A549 (cell line): ENCODE measurements at regions not wholly inside any gene's neighbourhood (a gene's known extent, or its start where the extent isn't known, plus 50 kb on each side); places are given as distances from the start of the nearest gene placed in this dataset.

Experiments used
- ATAC-seq, 2 experiments: fragments of 200-7000 bp in 1 of 2; fragments of >200 bp in 1 of 2; cut with Nextera tagmentation in 1 of 2; cut with Tn5 transposase in 1 of 2; 3 replicates each; pipeline versions ENCODE4 v1.8.0 to v1.9.1; 2018 to 2020; ENCODE audit warnings: mild to moderate bottlenecking in 1 of 2, moderate library complexity in 1 of 2
- CTCF ChIA-PET: fragments of 300-600 bp; sonication (Branson Sonifier 250); formaldehyde crosslinking; extraction: SDS; loops from one replicate; lab custom pipeline; 2021; ENCODE audit warnings: antibody characterized with exemption, inconsistent platforms; lab: Yijun Ruan, JAX
- POLR2A ChIA-PET: fragments of 350-600 bp; formaldehyde crosslinking; extraction: SDS; loops from one replicate; lab custom pipeline; 2021; ENCODE audit warnings: antibody characterized with exemption, inconsistent platforms; lab: Yijun Ruan, JAX
- DNase-seq, 2 experiments: peaks; one replicate each; pipeline versions ENCODE4 v3.0.0 to v3.0.0-alpha.2; 2011 to 2016; ENCODE audit warnings: low read depth in 1 of 2, low spot score in 1 of 2
- FAIRE-seq: peaks from 2 replicates; lab custom pipeline; 2011; peaks lifted over from hg19 to GRCh38; lab: Jason Lieb, UNC
- H3K27ac ChIP-seq, 2 experiments: fragments of >200 bp; sonication (Bioruptor Twin); formaldehyde crosslinking; 3 replicates each; pipeline ENCODE4 v1.5.1; 2016 to 2017
- H3K4me1 ChIP-seq: fragments of >200 bp; sonication (Bioruptor Twin); formaldehyde crosslinking; 3 replicates; pipeline ENCODE4 v1.6.1; 2016
- H3K4me2 ChIP-seq: fragments of >200 bp; sonication (Bioruptor Twin); formaldehyde crosslinking; 3 replicates; pipeline ENCODE4 v1.6.1; 2016
- H3K4me3 ChIP-seq: fragments of >200 bp; sonication (Bioruptor Twin); formaldehyde crosslinking; 3 replicates; pipeline ENCODE4 v1.5.1; 2016
- H3K9me3 ChIP-seq: fragments of >200 bp; sonication (Bioruptor Twin); formaldehyde crosslinking; 3 replicates; pipeline ENCODE4 v1.6.1; 2016
- ATOH8 ChIP-seq: fragments of 250-450 bp; sonication (Bioruptor Pico); IDR thresholded peaks from 2 replicates; pipeline ENCODE4 v1.5.0; 2020; ENCODE audit warnings: low read depth, mild to moderate bottlenecking, moderate library complexity
- BHLHE40 ChIP-seq: IDR thresholded peaks from 2 replicates; pipeline ENCODE4 v1.6.1; 2012; ENCODE audit warnings: low read depth, low read length, inconsistent platforms
- CBX8 ChIP-seq: fragments of 200-600 bp; sonication (generic); IDR thresholded peaks from 2 replicates; pipeline ENCODE4 v1.6.1; 2016
- CEBPB ChIP-seq, 2 experiments: fragments of >200 bp in 1 of 2; sonication (Bioruptor Twin) in 1 of 2; formaldehyde crosslinking in 1 of 2; IDR thresholded peaks; 2 replicates each; pipeline ENCODE4 v1.6.1; 2012 to 2016
- CHD2 ChIP-seq: fragments of 150-350 bp; IDR thresholded peaks from 2 replicates; pipeline ENCODE4 v1.6.1; 2014; ENCODE audit warnings: low read length; ENCODE audit not compliant: partially characterized antibody
- EHMT2 ChIP-seq: fragments of 200-600 bp; sonication (generic); IDR thresholded peaks from 2 replicates; pipeline ENCODE4 v1.6.1; 2016; ENCODE audit warnings: antibody characterized with exemption, low read depth, mild to moderate bottlenecking, moderate library complexity
- FOSB ChIP-seq: fragments of 250-450 bp; sonication (Bioruptor Pico); IDR thresholded peaks from 2 replicates; pipeline ENCODE4 v1.5.0; 2020; ENCODE audit warnings: mild to moderate bottlenecking, moderate library complexity
- GATA3 ChIP-seq: IDR thresholded peaks from 2 replicates; pipeline ENCODE4 v1.6.1; 2012; ENCODE audit warnings: borderline replicate concordance
- HOXB13 ChIP-seq: fragments of 250-450 bp; sonication (Bioruptor Pico); IDR thresholded peaks from 2 replicates; pipeline ENCODE4 v1.5.0; 2020; ENCODE audit warnings: low read depth, mild to moderate bottlenecking, moderate library complexity
- MAX ChIP-seq: IDR thresholded peaks from 2 replicates; pipeline ENCODE4 v1.6.1; 2012
- PHF8 ChIP-seq: fragments of 200-600 bp; sonication (generic); IDR thresholded peaks from 2 replicates; pipeline ENCODE4 v1.6.1; 2016; ENCODE audit warnings: low read depth, mild to moderate bottlenecking, antibody characterized with exemption, moderate library complexity, borderline replicate concordance
- RARB ChIP-seq: fragments of 250-450 bp; sonication (Bioruptor Pico); IDR thresholded peaks from 2 replicates; pipeline ENCODE4 v1.8.0; 2021; ENCODE audit warnings: mild to moderate bottlenecking, moderate library complexity
- RFX5 ChIP-seq: fragments of 450-650 bp; IDR thresholded peaks from 2 replicates; pipeline ENCODE4 v1.7.1; 2014; ENCODE audit warnings: antibody characterized with exemption, mild to moderate bottlenecking, moderate library complexity
- ZC3H11A ChIP-seq: fragments of 450-650 bp; IDR thresholded peaks from 2 replicates; pipeline ENCODE4 v1.6.1; 2014; ENCODE audit warnings: antibody characterized with exemption, mild to moderate bottlenecking
- ZFP36 ChIP-seq: fragments of 450-650 bp; IDR thresholded peaks from 2 replicates; pipeline ENCODE4 v1.6.1; 2014; ENCODE audit warnings: borderline replicate concordance; ENCODE audit not compliant: partially characterized antibody
- ZNF302 ChIP-seq: fragments of 250-450 bp; sonication (Bioruptor Pico); IDR thresholded peaks from 2 replicates; pipeline ENCODE4 v1.9.0; 2021; ENCODE audit warnings: inconsistent platforms, mild to moderate bottlenecking, moderate library complexity
- WGBS: methylation state at CpG from one replicate; pipeline ENCODE4 v1.1.6; 2017; ENCODE audit errors: missing lambda C conversion rate; 5-methylcytosine and 5-hydroxymethylcytosine counted together
- TF ChIP-seq, protein P1 (sequence below): fragments of 200-600 bp; sonication (generic); IDR thresholded peaks from 2 replicates; pipeline ENCODE4 v1.6.1; 2016; ENCODE audit warnings: antibody characterized with exemption, mild to moderate bottlenecking, moderate library complexity
- TF ChIP-seq, protein P2 (sequence below): fragments of 150-350 bp; IDR thresholded peaks from 2 replicates; pipeline ENCODE4 v1.6.1; 2014; ENCODE audit warnings: low read depth, mild to moderate bottlenecking, low read length
- TF ChIP-seq, protein P3 (sequence below): fragments of 450-650 bp; IDR thresholded peaks from 2 replicates; pipeline ENCODE4 v1.6.1; 2014; ENCODE audit warnings: antibody characterized with exemption
- TF ChIP-seq, protein P4 (sequence below): fragments of >200 bp; sonication (Bioruptor Twin); formaldehyde crosslinking; IDR thresholded peaks from 3 replicates; pipeline ENCODE4 v1.6.1; 2016

GRCh38 chr4:177558995-177559394 is 116.8 kb upstream of the AGA start:
- no peak for FAIRE-seq
- 91% methylated on average over 3 of the region's 3 CpGs for WGBS
- no peaks in the 10 kb centered on the region for H3K9me3 ChIP-seq
- TF ChIP-seq, protein P1, sequence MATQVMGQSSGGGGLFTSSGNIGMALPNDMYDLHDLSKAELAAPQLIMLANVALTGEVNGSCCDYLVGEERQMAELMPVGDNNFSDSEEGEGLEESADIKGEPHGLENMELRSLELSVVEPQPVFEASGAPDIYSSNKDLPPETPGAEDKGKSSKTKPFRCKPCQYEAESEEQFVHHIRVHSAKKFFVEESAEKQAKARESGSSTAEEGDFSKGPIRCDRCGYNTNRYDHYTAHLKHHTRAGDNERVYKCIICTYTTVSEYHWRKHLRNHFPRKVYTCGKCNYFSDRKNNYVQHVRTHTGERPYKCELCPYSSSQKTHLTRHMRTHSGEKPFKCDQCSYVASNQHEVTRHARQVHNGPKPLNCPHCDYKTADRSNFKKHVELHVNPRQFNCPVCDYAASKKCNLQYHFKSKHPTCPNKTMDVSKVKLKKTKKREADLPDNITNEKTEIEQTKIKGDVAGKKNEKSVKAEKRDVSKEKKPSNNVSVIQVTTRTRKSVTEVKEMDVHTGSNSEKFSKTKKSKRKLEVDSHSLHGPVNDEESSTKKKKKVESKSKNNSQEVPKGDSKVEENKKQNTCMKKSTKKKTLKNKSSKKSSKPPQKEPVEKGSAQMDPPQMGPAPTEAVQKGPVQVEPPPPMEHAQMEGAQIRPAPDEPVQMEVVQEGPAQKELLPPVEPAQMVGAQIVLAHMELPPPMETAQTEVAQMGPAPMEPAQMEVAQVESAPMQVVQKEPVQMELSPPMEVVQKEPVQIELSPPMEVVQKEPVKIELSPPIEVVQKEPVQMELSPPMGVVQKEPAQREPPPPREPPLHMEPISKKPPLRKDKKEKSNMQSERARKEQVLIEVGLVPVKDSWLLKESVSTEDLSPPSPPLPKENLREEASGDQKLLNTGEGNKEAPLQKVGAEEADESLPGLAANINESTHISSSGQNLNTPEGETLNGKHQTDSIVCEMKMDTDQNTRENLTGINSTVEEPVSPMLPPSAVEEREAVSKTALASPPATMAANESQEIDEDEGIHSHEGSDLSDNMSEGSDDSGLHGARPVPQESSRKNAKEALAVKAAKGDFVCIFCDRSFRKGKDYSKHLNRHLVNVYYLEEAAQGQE, result no peak
- no peak for TF ChIP-seq EHMT2
- TF ChIP-seq, protein P2, sequence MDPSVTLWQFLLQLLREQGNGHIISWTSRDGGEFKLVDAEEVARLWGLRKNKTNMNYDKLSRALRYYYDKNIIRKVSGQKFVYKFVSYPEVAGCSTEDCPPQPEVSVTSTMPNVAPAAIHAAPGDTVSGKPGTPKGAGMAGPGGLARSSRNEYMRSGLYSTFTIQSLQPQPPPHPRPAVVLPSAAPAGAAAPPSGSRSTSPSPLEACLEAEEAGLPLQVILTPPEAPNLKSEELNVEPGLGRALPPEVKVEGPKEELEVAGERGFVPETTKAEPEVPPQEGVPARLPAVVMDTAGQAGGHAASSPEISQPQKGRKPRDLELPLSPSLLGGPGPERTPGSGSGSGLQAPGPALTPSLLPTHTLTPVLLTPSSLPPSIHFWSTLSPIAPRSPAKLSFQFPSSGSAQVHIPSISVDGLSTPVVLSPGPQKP, result no peak
- TF ChIP-seq PHF8, result no peak
- no peak for TF ChIP-seq CBX8
- TF ChIP-seq CEBPB (IDR thresholded peaks at IDR 0.05), result no peak
- no peak for TF ChIP-seq CHD2
- TF ChIP-seq MAX, result no peak
- TF ChIP-seq GATA3, result no peak
- no peak for TF ChIP-seq HOXB13 (CRISPR knock-in tag)
- TF ChIP-seq RFX5, result no peak
- TF ChIP-seq, protein P3, sequence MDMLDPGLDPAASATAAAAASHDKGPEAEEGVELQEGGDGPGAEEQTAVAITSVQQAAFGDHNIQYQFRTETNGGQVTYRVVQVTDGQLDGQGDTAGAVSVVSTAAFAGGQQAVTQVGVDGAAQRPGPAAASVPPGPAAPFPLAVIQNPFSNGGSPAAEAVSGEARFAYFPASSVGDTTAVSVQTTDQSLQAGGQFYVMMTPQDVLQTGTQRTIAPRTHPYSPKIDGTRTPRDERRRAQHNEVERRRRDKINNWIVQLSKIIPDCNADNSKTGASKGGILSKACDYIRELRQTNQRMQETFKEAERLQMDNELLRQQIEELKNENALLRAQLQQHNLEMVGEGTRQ, result no peak
- TF ChIP-seq, protein P4, sequence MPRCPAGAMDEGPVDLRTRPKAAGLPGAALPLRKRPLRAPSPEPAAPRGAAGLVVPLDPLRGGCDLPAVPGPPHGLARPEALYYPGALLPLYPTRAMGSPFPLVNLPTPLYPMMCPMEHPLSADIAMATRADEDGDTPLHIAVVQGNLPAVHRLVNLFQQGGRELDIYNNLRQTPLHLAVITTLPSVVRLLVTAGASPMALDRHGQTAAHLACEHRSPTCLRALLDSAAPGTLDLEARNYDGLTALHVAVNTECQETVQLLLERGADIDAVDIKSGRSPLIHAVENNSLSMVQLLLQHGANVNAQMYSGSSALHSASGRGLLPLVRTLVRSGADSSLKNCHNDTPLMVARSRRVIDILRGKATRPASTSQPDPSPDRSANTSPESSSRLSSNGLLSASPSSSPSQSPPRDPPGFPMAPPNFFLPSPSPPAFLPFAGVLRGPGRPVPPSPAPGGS, result no peak
- no peak for TF ChIP-seq ZNF302
- TF ChIP-seq, all 56 proteins: peak for 0
- ATAC-seq (no peak), DNase-seq (no peak)
- CTCF ChIA-PET, result no interaction called here
- no peak overlapping the region for H3K27ac ChIP-seq
- H3K4me3 ChIP-seq, result no peak overlapping the region
- H3K4me2 ChIP-seq, result no peak overlapping the region
- POLR2A ChIA-PET, result no interaction called here
- H3K4me1 ChIP-seq, result no peaks in the 10 kb centered on the region

DNA sequence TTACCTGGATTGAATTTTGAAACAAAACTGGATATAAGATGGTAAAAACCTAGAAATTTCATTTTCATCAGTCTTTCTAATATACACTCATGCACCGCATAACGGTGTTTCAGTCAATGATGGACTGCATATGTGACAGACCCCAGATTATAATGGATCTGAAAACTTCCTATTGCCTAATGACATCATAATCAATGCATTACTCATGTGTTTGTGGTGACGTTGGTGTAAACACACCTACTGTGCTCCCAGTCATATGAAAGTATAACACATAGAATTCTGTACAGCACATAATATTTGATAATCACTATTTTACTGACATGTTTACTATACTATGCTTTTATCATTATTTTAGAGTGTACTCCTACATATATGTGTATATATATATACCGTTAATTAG is 119.9 kb upstream of the AGA start:
- WGBS, result 68% methylated on average over 4 of the region's 4 CpGs
- Histone ChIP-seq H3K27ac (no peak overlapping the region), H3K4me1 (no peaks in the 10 kb centered on the region), H3K4me2 (no peak overlapping the region), H3K4me3 (no peak overlapping the region), H3K9me3 (no peaks in the 10 kb centered on the region)
- CTCF ChIA-PET, result interaction anchor here (0.6 kb wide), 1 partner anchor 785 kb away, joined by 3 read pairs; no protein-coding TSS in a partner anchor
- no peak for TF ChIP-seq FOSB (CRISPR knock-in tag)
- no peak for TF ChIP-seq BHLHE40
- TF ChIP-seq RARB, result no peak
- no peak for TF ChIP-seq ZC3H11A
- TF ChIP-seq ZFP36, result no peak
- TF ChIP-seq ATOH8 (CRISPR knock-in tag), result no peak
- no peak for FAIRE-seq
- DNase-seq, result no peak
- POLR2A ChIA-PET, result no interaction called here
- ATAC-seq, result no peak
